GM12878 (cell line): ENCODE measurements at regions not wholly inside any gene's neighbourhood (a gene's known extent, or its start where the extent isn't known, plus 50 kb on each side); places are given as distances from the start of the nearest gene placed in this dataset.

ENCODE experiments used
- ATAC-seq: fragments of 200-7000 bp; cut with Tn5 transposase; 3 replicates; pipeline ENCODE4 v1.9.1; 2020; ENCODE audit warnings: mild to moderate bottlenecking, moderate library complexity
- BruUV-seq: library from RNA; stranded (reverse); fragments of 400-500 nt; replicated peaks from 2 replicates; lab custom pipeline; 2021; lab: Mats Ljungman, UMichigan
- CTCF ChIA-PET: fragments of 300-600 bp; sonication (Branson Sonifier 250); formaldehyde crosslinking; extraction: SDS; loops from one replicate; lab custom pipeline; 2021; ENCODE audit warnings: inconsistent platforms; lab: Yijun Ruan, JAX
- POLR2A ChIA-PET: fragments of 350-600 bp; formaldehyde crosslinking; extraction: SDS; loops from one replicate; lab custom pipeline; 2021; ENCODE audit warnings: inconsistent platforms; lab: Charles Lee
- RAD21 ChIA-PET: fragments of 300-600 bp; sonication (Branson Sonifier 250); formaldehyde crosslinking; loops from one replicate; lab custom pipeline; 2023; ENCODE audit warnings: antibody characterized with exemption; ENCODE audit not compliant: unreplicated experiment; lab: Charles Lee
- SMC1A ChIA-PET: fragments of 300-600 bp; sonication (Branson Sonifier 250); formaldehyde crosslinking; loops from one replicate; lab custom pipeline; 2023; ENCODE audit not compliant: unreplicated experiment, uncharacterized antibody; lab: Charles Lee
- DNase-seq: peaks from one replicate; pipeline ENCODE4 v3.0.0-alpha.2; 2011; ENCODE audit warnings: low read depth, low spot score
- FAIRE-seq: peaks from 3 replicates; lab custom pipeline; 2011; peaks lifted over from hg19 to GRCh38; lab: Jason Lieb, UNC
- H2AFZ ChIP-seq: 2 replicates; pipeline ENCODE4 v1.6.0; 2011; ENCODE audit warnings: low read depth, low read length, control low read depth; ENCODE audit not compliant: control insufficient read depth
- H3K27ac ChIP-seq: 2 replicates; pipeline ENCODE4 v1.5.1; 2011; ENCODE audit warnings: control low read depth; ENCODE audit not compliant: control insufficient read depth, insufficient read depth
- H3K27me3 ChIP-seq, 2 experiments: replicated peaks in 1 of 2; 2 replicates each; pipeline versions ENCODE4 v1.6.0 to v1.6.1; 2011; ENCODE audit warnings: low read length in 1 of 2; ENCODE audit not compliant: control insufficient read depth in 2 of 2, insufficient read depth in 2 of 2
- H3K36me3 ChIP-seq, 2 experiments: 2 replicates each; pipeline ENCODE4 v1.5.1; 2011; ENCODE audit warnings: low read length in 1 of 2; ENCODE audit not compliant: control insufficient read depth in 2 of 2, insufficient read depth in 2 of 2
- H3K4me1 ChIP-seq: 2 replicates; pipeline ENCODE4 v1.6.1; 2011; ENCODE audit warnings: mild to moderate bottlenecking, low read length, moderate library complexity, mixed read lengths; ENCODE audit not compliant: control insufficient read depth, insufficient read depth
- H3K4me2 ChIP-seq: 2 replicates; pipeline ENCODE4 v1.6.0; 2011; ENCODE audit warnings: control low read depth; ENCODE audit not compliant: control insufficient read depth, insufficient read depth
- H3K4me3 ChIP-seq: fragments of 200-600 bp; sonication (generic); 2 replicates; pipeline ENCODE4 v1.5.1; 2016
- H3K79me2 ChIP-seq: 2 replicates; pipeline ENCODE4 v1.6.0; 2011; ENCODE audit warnings: low read length; ENCODE audit not compliant: control insufficient read depth, insufficient read depth
- H3K9ac ChIP-seq: 2 replicates; pipeline ENCODE4 v1.8.0; 2011; ENCODE audit warnings: low read length, control low read depth, mixed read lengths; ENCODE audit not compliant: control insufficient read depth, insufficient read depth
- H3K9me3 ChIP-seq: replicated peaks from 3 replicates; pipeline ENCODE4 v1.5.1; 2011; ENCODE audit warnings: mild to moderate bottlenecking, low read length; ENCODE audit not compliant: control insufficient read depth, insufficient read depth
- H4K20me1 ChIP-seq: 2 replicates; pipeline ENCODE4 v1.6.0; 2011; ENCODE audit not compliant: control insufficient read depth, insufficient read depth
- E2F8 ChIP-seq: fragments of 450-650 bp; IDR thresholded peaks from 2 replicates; pipeline ENCODE4 v1.6.1; 2018; ENCODE audit warnings: mild to moderate bottlenecking, low read depth, moderate library complexity; ENCODE audit not compliant: partially characterized antibody
- IRF4 ChIP-seq: IDR thresholded peaks from 2 replicates; pipeline ENCODE4 v1.6.1; 2011; ENCODE audit warnings: low read depth, low read length
- KDM1A ChIP-seq: fragments of 200-600 bp; sonication (generic); IDR thresholded peaks from 2 replicates; pipeline ENCODE4 v1.6.1; 2016; ENCODE audit warnings: borderline replicate concordance
- MEF2B ChIP-seq: fragments of 450-650 bp; IDR thresholded peaks from 2 replicates; pipeline ENCODE4 v1.6.1; 2018; ENCODE audit warnings: mild to moderate bottlenecking, moderate library complexity; ENCODE audit not compliant: partially characterized antibody, poor library complexity, severe bottlenecking
- NBN ChIP-seq: fragments of 450-650 bp; IDR thresholded peaks from 2 replicates; pipeline ENCODE4 v1.6.1; 2016
- SRF ChIP-seq, 2 experiments: IDR thresholded peaks; 2 replicates each; pipeline ENCODE4 v1.6.1; 2011; ENCODE audit warnings: low read depth in 2 of 2, low read length in 2 of 2, mild to moderate bottlenecking in 1 of 2, moderate library complexity in 1 of 2
- TARDBP ChIP-seq: IDR thresholded peaks from 2 replicates; pipeline ENCODE4 v1.6.1; 2016; ENCODE audit warnings: borderline replicate concordance
- ZNF384 ChIP-seq: IDR thresholded peaks from 2 replicates; pipeline ENCODE4 v1.6.1; 2012; ENCODE audit warnings: low read depth, mild to moderate bottlenecking, low read length, improper control_type of control experiment, borderline replicate concordance
- WGBS: methylation state at CpG from one replicate; pipeline ENCODE4 v1.1.6; 2016; ENCODE audit warnings: low lambda C conversion rate; ENCODE audit not compliant: insufficient replicate concordance, insufficient coverage; ENCODE audit errors: missing lambda C conversion rate; 5-methylcytosine and 5-hydroxymethylcytosine counted together
- in situ Hi-C: fragments of 300-500 bp; cut with MboI; formaldehyde crosslinking; loops from 9 replicates; pipeline ENCODE4 v1.14.3; 2018; ENCODE audit warnings: mixed read lengths
- intact Hi-C: fragments of 100-400 bp; cut with micrococcal nuclease; formaldehyde crosslinking; loops from one replicate; pipeline ENCODE4 v1.14.2; 2022; ENCODE audit not compliant: unreplicated experiment
- TF ChIP-seq, protein P1 (sequence below): fragments of 450-650 bp; IDR thresholded peaks from 2 replicates; pipeline ENCODE4 v1.6.1; 2017; ENCODE audit warnings: mild to moderate bottlenecking, moderate library complexity
- TF ChIP-seq, protein P2 (sequence below): fragments of 450-650 bp; IDR thresholded peaks from 2 replicates; pipeline ENCODE4 v1.6.1; 2018; ENCODE audit warnings: borderline replicate concordance, mild to moderate bottlenecking; ENCODE audit not compliant: partially characterized antibody
- TF ChIP-seq, protein P3 (sequence below): fragments of 450-650 bp; IDR thresholded peaks from 2 replicates; pipeline ENCODE4 v1.6.1; 2017; ENCODE audit warnings: borderline replicate concordance

GRCh38 chr9:135260221-135261180 lies 173.0 kb downstream of the OLFM1 start:
- H3K36me3 ChIP-seq: no peaks in the 10 kb centered on the region
- H3K4me3 ChIP-seq: no peak overlapping the region
- no peaks in the 10 kb centered on the region for H4K20me1 ChIP-seq
- DNase-seq: no peak
- POLR2A ChIA-PET: no interaction called here
- FAIRE-seq: no peak
- RAD21 ChIA-PET: no interaction called here
- H3K9me3 ChIP-seq: no peaks in the 10 kb centered on the region
- H3K4me2 ChIP-seq: no peak overlapping the region
- BruUV-seq: no TSS peak
- H3K27me3 ChIP-seq: no peaks in the 10 kb centered on the region
- WGBS: 52% methylated on average over 35 of the region's 35 CpGs
- CTCF ChIA-PET: no interaction called here
- SMC1A ChIA-PET: no interaction called here
- no peak overlapping the region for H2AFZ ChIP-seq
- no peak for ATAC-seq
- H3K79me2 ChIP-seq: no peaks in the 10 kb centered on the region
- in situ Hi-C loops (no loop called here), intact Hi-C loops (no loop called here)
- H3K27ac ChIP-seq: no peak overlapping the region
- no peaks in the 10 kb centered on the region for H3K4me1 ChIP-seq
- H3K9ac ChIP-seq: no peak overlapping the region
- TF ChIP-seq IRF4: no peak
- TF ChIP-seq ZNF384: no peak
- TF ChIP-seq, protein P1, sequence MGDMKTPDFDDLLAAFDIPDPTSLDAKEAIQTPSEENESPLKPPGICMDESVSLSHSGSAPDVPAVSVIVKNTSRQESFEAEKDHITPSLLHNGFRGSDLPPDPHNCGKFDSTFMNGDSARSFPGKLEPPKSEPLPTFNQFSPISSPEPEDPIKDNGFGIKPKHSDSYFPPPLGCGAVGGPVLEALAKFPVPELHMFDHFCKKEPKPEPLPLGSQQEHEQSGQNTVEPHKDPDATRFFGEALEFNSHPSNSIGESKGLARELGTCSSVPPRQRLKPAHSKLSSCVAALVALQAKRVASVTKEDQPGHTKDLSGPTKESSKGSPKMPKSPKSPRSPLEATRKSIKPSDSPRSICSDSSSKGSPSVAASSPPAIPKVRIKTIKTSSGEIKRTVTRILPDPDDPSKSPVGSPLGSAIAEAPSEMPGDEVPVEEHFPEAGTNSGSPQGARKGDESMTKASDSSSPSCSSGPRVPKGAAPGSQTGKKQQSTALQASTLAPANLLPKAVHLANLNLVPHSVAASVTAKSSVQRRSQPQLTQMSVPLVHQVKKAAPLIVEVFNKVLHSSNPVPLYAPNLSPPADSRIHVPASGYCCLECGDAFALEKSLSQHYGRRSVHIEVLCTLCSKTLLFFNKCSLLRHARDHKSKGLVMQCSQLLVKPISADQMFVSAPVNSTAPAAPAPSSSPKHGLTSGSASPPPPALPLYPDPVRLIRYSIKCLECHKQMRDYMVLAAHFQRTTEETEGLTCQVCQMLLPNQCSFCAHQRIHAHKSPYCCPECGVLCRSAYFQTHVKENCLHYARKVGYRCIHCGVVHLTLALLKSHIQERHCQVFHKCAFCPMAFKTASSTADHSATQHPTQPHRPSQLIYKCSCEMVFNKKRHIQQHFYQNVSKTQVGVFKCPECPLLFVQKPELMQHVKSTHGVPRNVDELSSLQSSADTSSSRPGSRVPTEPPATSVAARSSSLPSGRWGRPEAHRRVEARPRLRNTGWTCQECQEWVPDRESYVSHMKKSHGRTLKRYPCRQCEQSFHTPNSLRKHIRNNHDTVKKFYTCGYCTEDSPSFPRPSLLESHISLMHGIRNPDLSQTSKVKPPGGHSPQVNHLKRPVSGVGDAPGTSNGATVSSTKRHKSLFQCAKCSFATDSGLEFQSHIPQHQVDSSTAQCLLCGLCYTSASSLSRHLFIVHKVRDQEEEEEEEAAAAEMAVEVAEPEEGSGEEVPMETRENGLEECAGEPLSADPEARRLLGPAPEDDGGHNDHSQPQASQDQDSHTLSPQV: no peak
- no peak for TF ChIP-seq MEF2B
- TF ChIP-seq NBN: no peak
- no peak for TF ChIP-seq SRF (IDR thresholded peaks at IDR 0.05; ENCODE audit: low read depth in 2 of 2, low read length in 2 of 2)
- TF ChIP-seq, protein P2, sequence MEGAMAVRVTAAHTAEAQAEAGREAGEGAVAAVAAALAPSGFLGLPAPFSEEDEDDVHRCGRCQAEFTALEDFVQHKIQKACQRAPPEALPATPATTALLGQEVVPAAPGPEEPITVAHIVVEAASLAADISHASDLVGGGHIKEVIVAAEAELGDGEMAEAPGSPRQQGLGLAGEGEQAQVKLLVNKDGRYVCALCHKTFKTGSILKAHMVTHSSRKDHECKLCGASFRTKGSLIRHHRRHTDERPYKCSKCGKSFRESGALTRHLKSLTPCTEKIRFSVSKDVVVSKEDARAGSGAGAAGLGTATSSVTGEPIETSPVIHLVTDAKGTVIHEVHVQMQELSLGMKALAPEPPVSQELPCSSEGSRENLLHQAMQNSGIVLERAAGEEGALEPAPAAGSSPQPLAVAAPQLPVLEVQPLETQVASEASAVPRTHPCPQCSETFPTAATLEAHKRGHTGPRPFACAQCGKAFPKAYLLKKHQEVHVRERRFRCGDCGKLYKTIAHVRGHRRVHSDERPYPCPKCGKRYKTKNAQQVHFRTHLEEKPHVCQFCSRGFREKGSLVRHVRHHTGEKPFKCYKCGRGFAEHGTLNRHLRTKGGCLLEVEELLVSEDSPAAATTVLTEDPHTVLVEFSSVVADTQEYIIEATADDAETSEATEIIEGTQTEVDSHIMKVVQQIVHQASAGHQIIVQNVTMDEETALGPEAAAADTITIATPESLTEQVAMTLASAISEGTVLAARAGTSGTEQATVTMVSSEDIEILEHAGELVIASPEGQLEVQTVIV: no peak
- TF ChIP-seq, protein P3, sequence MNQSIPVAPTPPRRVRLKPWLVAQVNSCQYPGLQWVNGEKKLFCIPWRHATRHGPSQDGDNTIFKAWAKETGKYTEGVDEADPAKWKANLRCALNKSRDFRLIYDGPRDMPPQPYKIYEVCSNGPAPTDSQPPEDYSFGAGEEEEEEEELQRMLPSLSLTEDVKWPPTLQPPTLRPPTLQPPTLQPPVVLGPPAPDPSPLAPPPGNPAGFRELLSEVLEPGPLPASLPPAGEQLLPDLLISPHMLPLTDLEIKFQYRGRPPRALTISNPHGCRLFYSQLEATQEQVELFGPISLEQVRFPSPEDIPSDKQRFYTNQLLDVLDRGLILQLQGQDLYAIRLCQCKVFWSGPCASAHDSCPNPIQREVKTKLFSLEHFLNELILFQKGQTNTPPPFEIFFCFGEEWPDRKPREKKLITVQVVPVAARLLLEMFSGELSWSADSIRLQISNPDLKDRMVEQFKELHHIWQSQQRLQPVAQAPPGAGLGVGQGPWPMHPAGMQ: no peak
- no peak for TF ChIP-seq E2F8
- no peak for TF ChIP-seq TARDBP
- no peak for TF ChIP-seq KDM1A
